ENCODE measurements at regions not wholly inside any gene's neighbourhood (a gene's known extent, or its start where the extent isn't known, plus 50 kb on each side); places are given as distances from the start of the nearest gene placed in this dataset.

GRCh38 chrX:100512471-100512870 lies 72.3 kb upstream of the TNMD start:
- Mint-ChIP-seq H3K27ac (no peak overlapping the region), H3K4me1 (no peaks in the 10 kb centered on the region), H3K4me3 (no peak overlapping the region), H3K27me3 (peaks cover 8% of the 10 kb centered on the region), H3K9me3 (no peaks in the 10 kb centered on the region), H3K36me3 (ENCODE audit: low read depth) (no peaks in the 10 kb centered on the region)
- ChIA-PET POLR2A (no interaction called here), CTCF (interaction anchor here (0.9 kb wide), 1 partner anchor 125 kb away, joined by 3 read pairs; no protein-coding TSS in a partner anchor)
- DNase-seq, result no peak

- H3K36me3 Mint-ChIP-seq (ENCODE audit: low read depth), result no peaks in the 10 kb centered on the region
- no peaks in the 10 kb centered on the region for H3K27me3 Mint-ChIP-seq
- H3K4me1 Mint-ChIP-seq, result no peaks in the 10 kb centered on the region
- ChIA-PET POLR2A (no interaction called here), CTCF (no interaction called here)
- no peak overlapping the region for H3K4me3 Mint-ChIP-seq
- no peaks in the 10 kb centered on the region for H3K9me3 Mint-ChIP-seq
- H3K27ac Mint-ChIP-seq, result no peak overlapping the region
- no peak for DNase-seq
These were observed 84.7 kb upstream of the PCDH19 start for GRCh38 chrX:100494646-100495370.

- Mint-ChIP-seq H3K9me3 (no peaks in the 10 kb centered on the region), H3K27me3 (no peaks in the 10 kb centered on the region), H3K4me1 (no peaks in the 10 kb centered on the region), H3K36me3 (ENCODE audit: low read depth) (no peaks in the 10 kb centered on the region), H3K27ac (no peak overlapping the region), H3K4me3 (no peak overlapping the region)
- CTCF ChIA-PET, result no interaction called here
- DNase-seq, result no peak
- POLR2A ChIA-PET, result no interaction called here
These were observed 81.1 kb upstream of the PCDH19 start for GRCh38 chrX:100491174-100491573.

- H3K9me3 Mint-ChIP-seq, result no peaks in the 10 kb centered on the region
- no peak overlapping the region for H3K27ac Mint-ChIP-seq
- H3K4me1 Mint-ChIP-seq, result no peaks in the 10 kb centered on the region
- no peak overlapping the region for H3K4me3 Mint-ChIP-seq
- ChIA-PET CTCF (no interaction called here), POLR2A (no interaction called here)
- DNase-seq, result no peak
- H3K36me3 Mint-ChIP-seq (ENCODE audit: low read depth), result no peaks in the 10 kb centered on the region
- H3K27me3 Mint-ChIP-seq, result no peaks in the 10 kb centered on the region
These were observed 77.7 kb upstream of the PCDH19 start for GRCh38 chrX:100487795-100488194.

- Mint-ChIP-seq H3K4me1 (no peaks in the 10 kb centered on the region), H3K27me3 (no peaks in the 10 kb centered on the region), H3K9me3 (no peaks in the 10 kb centered on the region), H3K4me3 (no peak overlapping the region), H3K36me3 (ENCODE audit: low read depth) (no peaks in the 10 kb centered on the region), H3K27ac (no peak overlapping the region)
- no peak for DNase-seq
- CTCF ChIA-PET, result no interaction called here
- POLR2A ChIA-PET, result no interaction called here
These were observed 74.9 kb upstream of the PCDH19 start for GRCh38 chrX:100484971-100485370.

GRCh38 chrX:100479329-100479728 lies 69.3 kb upstream of the PCDH19 start:
- CTCF ChIA-PET, result no interaction called here
- POLR2A ChIA-PET, result no interaction called here
- H3K4me1 Mint-ChIP-seq, result no peaks in the 10 kb centered on the region
- H3K27ac Mint-ChIP-seq, result no peak overlapping the region
- H3K36me3 Mint-ChIP-seq (ENCODE audit: low read depth), result no peaks in the 10 kb centered on the region
- H3K4me3 Mint-ChIP-seq, result no peak overlapping the region
- no peaks in the 10 kb centered on the region for H3K9me3 Mint-ChIP-seq
- DNase-seq, result no peak
- no peaks in the 10 kb centered on the region for H3K27me3 Mint-ChIP-seq

GRCh38 chrX:100478714-100479306 lies 68.7 kb upstream of the PCDH19 start:
- no peaks in the 10 kb centered on the region for H3K27me3 Mint-ChIP-seq
- ChIA-PET POLR2A (no interaction called here), CTCF (no interaction called here)
- no peak overlapping the region for H3K27ac Mint-ChIP-seq
- H3K9me3 Mint-ChIP-seq, result no peaks in the 10 kb centered on the region
- no peaks in the 10 kb centered on the region for H3K36me3 Mint-ChIP-seq (ENCODE audit: low read depth)
- no peak overlapping the region for H3K4me3 Mint-ChIP-seq
- DNase-seq, result no peak
- no peaks in the 10 kb centered on the region for H3K4me1 Mint-ChIP-seq

GRCh38 chrX:100477958-100478357 lies 67.9 kb upstream of the PCDH19 start:
- CTCF ChIA-PET, result no interaction called here
- Mint-ChIP-seq H3K27ac (no peak overlapping the region), H3K9me3 (no peaks in the 10 kb centered on the region), H3K4me1 (no peaks in the 10 kb centered on the region), H3K4me3 (no peak overlapping the region), H3K27me3 (no peaks in the 10 kb centered on the region), H3K36me3 (ENCODE audit: low read depth) (no peaks in the 10 kb centered on the region)
- DNase-seq, result no peak
- POLR2A ChIA-PET, result no interaction called here

GRCh38 chrX:100477467-100477866 lies 67.4 kb upstream of the PCDH19 start:
- Mint-ChIP-seq H3K4me1 (no peaks in the 10 kb centered on the region), H3K27me3 (no peaks in the 10 kb centered on the region), H3K9me3 (no peaks in the 10 kb centered on the region), H3K27ac (no peak overlapping the region), H3K4me3 (no peak overlapping the region), H3K36me3 (ENCODE audit: low read depth) (no peaks in the 10 kb centered on the region)
- ChIA-PET POLR2A (no interaction called here), CTCF (no interaction called here)
- no peak for DNase-seq
